Caco-2 (cell line): ENCODE measurements at regions not wholly inside any gene's neighbourhood (a gene's known extent, or its start where the extent isn't known, plus 50 kb on each side); places are given as distances from the start of the nearest gene placed in this dataset.

Experiments
- BruUV-seq: library from RNA; stranded (reverse); fragments of 400-500 nt; replicated peaks from 2 replicates; lab custom pipeline; 2021; lab: Mats Ljungman, UMichigan
- CTCF ChIA-PET: fragments of 300-600 bp; sonication (Branson Sonifier 250); formaldehyde crosslinking; loops from one replicate; lab custom pipeline; 2022; ENCODE audit warnings: antibody characterized with exemption; lab: Charles Lee
- POLR2A ChIA-PET: fragments of 300-600 bp; sonication (Branson Sonifier 250); formaldehyde crosslinking; loops from one replicate; lab custom pipeline; 2022; ENCODE audit warnings: antibody characterized with exemption; lab: Charles Lee
- DNase-seq, 2 experiments: peaks; one replicate each; pipeline versions ENCODE4 v3.0.0 to v3.0.0-alpha.2; 2020 to 2022
- H3K27me3 ChIP-seq: replicated peaks from 2 replicates; pipeline ENCODE4 v1.6.0; 2011; ENCODE audit warnings: low read length; ENCODE audit not compliant: control insufficient read depth, insufficient read depth
- H3K36me3 ChIP-seq: 2 replicates; pipeline ENCODE4 v1.5.1; 2011; ENCODE audit warnings: low read length; ENCODE audit not compliant: control insufficient read depth, insufficient read depth
- H3K4me1 ChIP-seq: fragments of 250-450 bp; sonication (Bioruptor Pico); 2 replicates; pipeline ENCODE4 v1.5.1; 2020; ENCODE audit warnings: mild to moderate bottlenecking
- H3K4me3 ChIP-seq: 2 replicates; pipeline ENCODE4 v1.5.1; 2011; ENCODE audit warnings: low read depth, mild to moderate bottlenecking, control low read depth, low read length
- H3K9me3 ChIP-seq: fragments of 250-450 bp; sonication (Bioruptor Pico); 2 replicates; pipeline ENCODE4 v1.5.1; 2020; ENCODE audit warnings: mild to moderate bottlenecking, moderate library complexity
- H3K27ac Mint-ChIP-seq: one replicate; pipeline ENCODE4 v1.8.0; 2022; ENCODE audit warnings: mixed read lengths; ENCODE audit not compliant: unreplicated experiment
- H3K27me3 Mint-ChIP-seq: one replicate; pipeline ENCODE4 v1.8.0; 2022; ENCODE audit warnings: mixed read lengths; ENCODE audit not compliant: insufficient read depth, unreplicated experiment
- H3K36me3 Mint-ChIP-seq: one replicate; pipeline ENCODE4 v1.8.0; 2022; ENCODE audit warnings: mild to moderate bottlenecking, mixed read lengths; ENCODE audit not compliant: insufficient read depth, unreplicated experiment
- H3K4me1 Mint-ChIP-seq: one replicate; pipeline ENCODE4 v1.8.0; 2022; ENCODE audit warnings: low read depth, mixed read lengths; ENCODE audit not compliant: unreplicated experiment
- H3K4me3 Mint-ChIP-seq: one replicate; pipeline ENCODE4 v1.8.0; 2022; ENCODE audit warnings: mild to moderate bottlenecking, moderate library complexity, mixed read lengths; ENCODE audit not compliant: unreplicated experiment
- H3K9me3 Mint-ChIP-seq: one replicate; pipeline ENCODE4 v1.8.0; 2022; ENCODE audit warnings: mixed read lengths; ENCODE audit not compliant: unreplicated experiment
- intact Hi-C: fragments of 100-400 bp; cut with micrococcal nuclease; formaldehyde crosslinking; loops from one replicate; pipeline ENCODE4 v1.10.0; 2022; ENCODE audit not compliant: unreplicated experiment
- TF ChIP-seq, protein P1 (sequence below), 2 experiments: fragments of 200-600 bp in 1 of 2; IDR thresholded peaks; 1 replicate in 1 of 2; 2 replicates in 1 of 2; pipeline versions ENCODE4 v1.5.1 to v1.8.0; 2011 to 2022; ENCODE audit warnings: antibody characterized with exemption in 1 of 2, control low read depth in 1 of 2, inconsistent platforms in 1 of 2, low read depth in 1 of 2, low read length in 1 of 2, mild to moderate bottlenecking in 1 of 2, moderate library complexity in 1 of 2; ENCODE audit not compliant: insufficient read depth in 1 of 2, severe bottlenecking in 1 of 2, unreplicated experiment in 1 of 2

DNA sequence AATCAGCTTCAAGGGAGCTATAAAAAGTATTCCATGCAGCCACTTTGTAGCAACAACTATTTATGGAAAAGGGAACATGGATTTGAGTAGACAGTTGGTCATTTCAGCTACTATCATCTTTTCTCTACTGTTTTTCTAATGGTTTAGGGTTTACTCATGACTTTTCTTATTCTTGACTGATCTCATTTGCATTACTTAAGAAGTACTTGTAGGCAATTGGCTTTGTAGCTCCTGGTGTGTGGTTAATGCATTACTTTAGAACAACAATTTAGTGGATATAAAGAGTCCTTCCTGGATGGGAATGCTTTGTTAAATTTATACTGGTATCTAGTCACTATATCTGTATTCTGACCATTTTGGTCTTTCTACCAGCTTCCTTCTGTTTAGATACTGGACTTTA is 59.8 kb upstream of the NTRK2 start:
- intact Hi-C loops, result no loop called here
- H3K27me3 Mint-ChIP-seq, result peaks cover 5% of the 10 kb centered on the region
- Histone ChIP-seq H3K4me1 (no peaks in the 10 kb centered on the region), H3K27me3 (no peaks in the 10 kb centered on the region), H3K4me3 (no peak overlapping the region), H3K36me3 (no peaks in the 10 kb centered on the region), H3K9me3 (no peaks in the 10 kb centered on the region)
- no peaks in the 10 kb centered on the region for H3K36me3 Mint-ChIP-seq
- no peak overlapping the region for H3K4me3 Mint-ChIP-seq
- no peak for DNase-seq
- ChIA-PET POLR2A (no interaction called here), CTCF (no interaction called here)
- BruUV-seq, result no TSS peak
- TF ChIP-seq, protein P1, sequence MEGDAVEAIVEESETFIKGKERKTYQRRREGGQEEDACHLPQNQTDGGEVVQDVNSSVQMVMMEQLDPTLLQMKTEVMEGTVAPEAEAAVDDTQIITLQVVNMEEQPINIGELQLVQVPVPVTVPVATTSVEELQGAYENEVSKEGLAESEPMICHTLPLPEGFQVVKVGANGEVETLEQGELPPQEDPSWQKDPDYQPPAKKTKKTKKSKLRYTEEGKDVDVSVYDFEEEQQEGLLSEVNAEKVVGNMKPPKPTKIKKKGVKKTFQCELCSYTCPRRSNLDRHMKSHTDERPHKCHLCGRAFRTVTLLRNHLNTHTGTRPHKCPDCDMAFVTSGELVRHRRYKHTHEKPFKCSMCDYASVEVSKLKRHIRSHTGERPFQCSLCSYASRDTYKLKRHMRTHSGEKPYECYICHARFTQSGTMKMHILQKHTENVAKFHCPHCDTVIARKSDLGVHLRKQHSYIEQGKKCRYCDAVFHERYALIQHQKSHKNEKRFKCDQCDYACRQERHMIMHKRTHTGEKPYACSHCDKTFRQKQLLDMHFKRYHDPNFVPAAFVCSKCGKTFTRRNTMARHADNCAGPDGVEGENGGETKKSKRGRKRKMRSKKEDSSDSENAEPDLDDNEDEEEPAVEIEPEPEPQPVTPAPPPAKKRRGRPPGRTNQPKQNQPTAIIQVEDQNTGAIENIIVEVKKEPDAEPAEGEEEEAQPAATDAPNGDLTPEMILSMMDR (IDR thresholded peaks at IDR 0.05; ENCODE audit: insufficient read depth in 1 of 2, low read depth in 1 of 2, low read length in 1 of 2, severe bottlenecking in 1 of 2, unreplicated experiment in 1 of 2), result no peak
- H3K27ac Mint-ChIP-seq, result no peak overlapping the region
- H3K4me1 Mint-ChIP-seq, result no peaks in the 10 kb centered on the region
- no peaks in the 10 kb centered on the region for H3K9me3 Mint-ChIP-seq

DNA sequence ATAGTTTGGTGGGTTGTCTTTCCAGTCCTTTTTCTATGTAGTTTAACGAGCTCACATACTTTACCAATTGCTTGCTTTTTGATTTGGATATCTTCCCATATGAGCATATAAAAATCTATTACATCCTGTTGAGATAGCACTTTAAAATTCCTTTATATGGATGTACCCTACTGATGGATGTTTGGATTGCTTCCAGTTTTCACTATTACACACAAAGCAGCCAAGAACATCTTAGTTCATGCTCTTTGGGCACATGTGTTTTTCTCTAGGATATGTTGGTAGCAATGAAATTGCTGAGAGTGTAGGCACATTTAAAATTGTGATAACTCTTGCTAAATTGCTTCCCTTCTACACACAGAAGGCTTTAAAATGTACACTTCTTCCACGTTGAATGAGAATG is 56.1 kb upstream of the NTRK2 start:
- H3K27me3 Mint-ChIP-seq, result peaks cover 3% of the 10 kb centered on the region
- H3K9me3 Mint-ChIP-seq, result no peaks in the 10 kb centered on the region
- Histone ChIP-seq H3K9me3 (no peaks in the 10 kb centered on the region), H3K36me3 (no peaks in the 10 kb centered on the region), H3K4me3 (no peak overlapping the region), H3K27me3 (no peaks in the 10 kb centered on the region), H3K4me1 (no peaks in the 10 kb centered on the region)
- intact Hi-C loops, result no loop called here
- H3K4me1 Mint-ChIP-seq, result no peaks in the 10 kb centered on the region
- H3K36me3 Mint-ChIP-seq, result no peaks in the 10 kb centered on the region
- no peak for DNase-seq
- no peak overlapping the region for H3K4me3 Mint-ChIP-seq
- H3K27ac Mint-ChIP-seq, result no peak overlapping the region
- BruUV-seq, result no TSS peak
- POLR2A ChIA-PET, result no interaction called here
- TF ChIP-seq, protein P1 (IDR thresholded peaks at IDR 0.05; ENCODE audit: insufficient read depth in 1 of 2, low read depth in 1 of 2, low read length in 1 of 2, severe bottlenecking in 1 of 2, unreplicated experiment in 1 of 2), result no peak
- CTCF ChIA-PET, result no interaction called here

DNA sequence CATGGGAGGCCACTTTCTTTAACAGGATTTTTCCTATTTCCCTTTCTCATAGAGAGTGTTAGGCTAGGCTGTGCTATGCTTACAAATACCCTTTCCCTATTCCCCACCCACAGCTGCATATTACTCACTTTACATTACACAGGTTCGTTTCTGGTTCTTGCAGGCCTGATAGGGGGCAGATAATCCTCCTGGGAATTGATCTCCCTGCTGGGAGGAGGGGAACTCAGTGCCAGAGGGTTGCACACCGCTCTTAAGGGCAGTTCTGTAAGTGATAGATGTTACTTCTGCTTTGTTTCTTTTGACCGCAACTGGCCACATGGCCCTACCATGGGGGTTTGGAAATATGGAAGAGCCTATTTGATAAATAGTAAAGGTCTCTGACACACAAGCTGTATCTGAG is 54.0 kb upstream of the NTRK2 start:
- Mint-ChIP-seq H3K27ac (no peak overlapping the region), H3K4me3 (no peak overlapping the region), H3K27me3 (peaks cover 3% of the 10 kb centered on the region), H3K4me1 (no peaks in the 10 kb centered on the region), H3K36me3 (no peaks in the 10 kb centered on the region), H3K9me3 (no peaks in the 10 kb centered on the region)
- no peak overlapping the region for H3K4me3 ChIP-seq
- CTCF ChIA-PET, result no interaction called here
- no peaks in the 10 kb centered on the region for H3K27me3 ChIP-seq
- POLR2A ChIA-PET, result no interaction called here
- intact Hi-C loops, result no loop called here
- no peaks in the 10 kb centered on the region for H3K36me3 ChIP-seq
- no TSS peak for BruUV-seq
- no peaks in the 10 kb centered on the region for H3K9me3 ChIP-seq
- H3K4me1 ChIP-seq, result no peaks in the 10 kb centered on the region
- TF ChIP-seq, protein P1 (IDR thresholded peaks at IDR 0.05; ENCODE audit: insufficient read depth in 1 of 2, low read depth in 1 of 2, low read length in 1 of 2, severe bottlenecking in 1 of 2, unreplicated experiment in 1 of 2), result no peak
- no peak for DNase-seq
